Epithelial cell of proximal tubule (primary cell): ENCODE measurements at regions not wholly inside any gene's neighbourhood (a gene's known extent, or its start where the extent isn't known, plus 50 kb on each side); places are given as distances from the start of the nearest gene placed in this dataset.

ENCODE experiments used
- DNase-seq: peaks from one replicate; pipeline ENCODE4 v3.0.0-alpha.2; 2011; ENCODE audit warnings: low read depth
- H3K4me3 ChIP-seq: 2 replicates; pipeline ENCODE4 v1.5.1; 2011; ENCODE audit warnings: low read depth, mild to moderate bottlenecking, low read length
- CTCF ChIP-seq: conservative IDR thresholded peaks from 2 replicates; pipeline ENCODE4 v1.5.1; 2012; ENCODE audit warnings: low read depth, mild to moderate bottlenecking, low read length

DNA sequence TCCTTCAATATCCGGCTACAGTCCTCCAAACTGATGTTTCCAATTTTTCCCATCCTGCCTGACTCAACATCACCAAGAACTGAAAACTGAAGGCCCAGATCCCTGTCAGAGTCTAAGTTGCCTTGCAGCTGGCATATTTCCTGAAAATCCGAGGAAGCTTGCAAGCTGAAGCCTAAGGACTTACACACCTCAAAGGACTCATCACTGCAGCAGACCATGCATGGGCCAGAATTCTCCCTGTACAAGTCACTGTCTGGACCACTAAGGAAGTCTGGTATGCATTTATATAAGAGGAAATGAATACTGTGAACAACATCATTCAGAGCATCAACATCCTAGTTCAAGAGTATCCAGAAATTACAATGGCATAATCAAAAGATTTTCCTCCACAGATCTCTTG, 548.8 kb upstream of the MDFIC2 start:
- no peak for TF ChIP-seq CTCF
- H3K4me3 ChIP-seq, result no peak overlapping the region
- no peak for DNase-seq

- DNase-seq, result no peak
- no peak for TF ChIP-seq CTCF
- no peak overlapping the region for H3K4me3 ChIP-seq
Measured at GRCh38 chr3:70857916-70858315, 545.5 kb upstream of the MDFIC2 start.

GRCh38 chr3:70856414-70857162, 544.1 kb upstream of the MDFIC2 start:
- DNase-seq, result no peak
- no peak for TF ChIP-seq CTCF
- no peak overlapping the region for H3K4me3 ChIP-seq

- H3K4me3 ChIP-seq, result no peak overlapping the region
- DNase-seq, result no peak
- no peak for TF ChIP-seq CTCF
Measured at GRCh38 chr3:70855149-70855548, 542.7 kb upstream of the MDFIC2 start.

DNA sequence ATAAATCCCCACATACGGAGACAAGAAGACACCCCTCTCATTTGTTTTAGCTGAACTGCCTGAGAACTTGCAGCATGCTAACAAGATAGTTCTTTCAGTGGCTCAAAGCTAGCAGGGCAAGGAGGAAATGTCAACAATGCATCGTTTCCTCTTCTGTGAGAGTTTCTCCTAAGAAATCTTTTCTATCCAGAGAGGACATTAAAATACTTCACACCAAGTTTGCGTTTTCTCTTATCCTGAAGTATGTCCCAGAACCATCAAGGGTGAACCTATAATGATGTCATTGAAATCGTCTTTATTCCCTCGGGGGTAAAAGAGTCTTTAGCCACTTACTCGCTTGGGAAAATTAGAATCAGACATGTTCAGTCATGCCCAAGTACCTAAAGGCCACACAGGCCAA, 541.7 kb upstream of the MDFIC2 start:
- no peak overlapping the region for H3K4me3 ChIP-seq
- no peak for TF ChIP-seq CTCF
- no peak for DNase-seq

- no peak for DNase-seq
- H3K4me3 ChIP-seq, result no peak overlapping the region
- no peak for TF ChIP-seq CTCF
Measured at GRCh38 chr3:70853161-70853944, 540.9 kb upstream of the MDFIC2 start.
